ENCODE measurements at regions not wholly inside any gene's neighbourhood (a gene's known extent, or its start where the extent isn't known, plus 50 kb on each side); places are given as distances from the start of the nearest gene placed in this dataset.

GRCh38 chr18:60448487-60449267 lies 76.1 kb upstream of the MC4R start:
- no peak for TF ChIP-seq CTCF (conservative IDR thresholded peaks at IDR 0.05; ENCODE audit: low read depth, low read length)
- TF ChIP-seq CEBPB (IDR thresholded peaks at IDR 0.05; ENCODE audit: low read depth, low read length), result no peak
- TF ChIP-seq POLR2A (IDR thresholded peaks at IDR 0.05; ENCODE audit: low read depth, low read length), result no peak
- TF ChIP-seq RFX5 (IDR thresholded peaks at IDR 0.05; ENCODE audit: low read depth, low read length), result no peak
- no peak for TF ChIP-seq SMC3 (IDR thresholded peaks at IDR 0.05; ENCODE audit: low read depth, low read length)

Data from IMR-90 (cell line).